ENCODE measurements at regions not wholly inside any gene's neighbourhood (a gene's known extent, or its start where the extent isn't known, plus 50 kb on each side); places are given as distances from the start of the nearest gene placed in this dataset.

- H3K9me3 Mint-ChIP-seq (ENCODE audit: unreplicated experiment): no peaks in the 10 kb centered on the region
These were observed 268.7 kb downstream of the TTC6 start for GRCh38 chr14:37864128-37864527.

GRCh38 chr14:37864861-37865718, 269.7 kb downstream of the TTC6 start:
- Histone ChIP-seq H3K9ac (ENCODE audit: low read length) (no peak overlapping the region), H3K79me2 (ENCODE audit: insufficient read depth, low read length) (no peaks in the 10 kb centered on the region), H3K27me3 (ENCODE audit: insufficient read depth, low read length) (no peaks in the 10 kb centered on the region), H4K20me1 (ENCODE audit: insufficient read depth, low read length) (no peaks in the 10 kb centered on the region), H3K4me1 (ENCODE audit: insufficient read depth, low read length) (no peaks in the 10 kb centered on the region), H3K27ac (ENCODE audit: low read depth, low read length) (no peak overlapping the region), H2AFZ (ENCODE audit: low read depth, low read length) (no peak overlapping the region), H3K4me3 (ENCODE audit: insufficient read depth, low read depth, low read length) (no peak overlapping the region), H3K9me3 (ENCODE audit: insufficient read depth, low read depth, low read length) (no peaks in the 10 kb centered on the region), H3K4me2 (ENCODE audit: low read length) (peak overlapping the region; percentile 5), H3K36me3 (ENCODE audit: insufficient read depth, low read length) (no peaks in the 10 kb centered on the region)
- Mint-ChIP-seq H3K9me3 (ENCODE audit: unreplicated experiment) (no peaks in the 10 kb centered on the region), H3K27ac (ENCODE audit: unreplicated experiment) (no peak overlapping the region), H3K4me1 (ENCODE audit: low read depth, unreplicated experiment) (peaks cover 15% of the 10 kb centered on the region), H3K4me3 (ENCODE audit: unreplicated experiment) (no peak overlapping the region), H3K36me3 (ENCODE audit: low read depth, unreplicated experiment) (no peaks in the 10 kb centered on the region), H3K27me3 (ENCODE audit: low read depth, unreplicated experiment) (peaks cover 5% of the 10 kb centered on the region)
- no peak for TF ChIP-seq EZH2 (IDR thresholded peaks at IDR 0.05; ENCODE audit: insufficient read depth, low read length)
- TF ChIP-seq, protein P1, sequence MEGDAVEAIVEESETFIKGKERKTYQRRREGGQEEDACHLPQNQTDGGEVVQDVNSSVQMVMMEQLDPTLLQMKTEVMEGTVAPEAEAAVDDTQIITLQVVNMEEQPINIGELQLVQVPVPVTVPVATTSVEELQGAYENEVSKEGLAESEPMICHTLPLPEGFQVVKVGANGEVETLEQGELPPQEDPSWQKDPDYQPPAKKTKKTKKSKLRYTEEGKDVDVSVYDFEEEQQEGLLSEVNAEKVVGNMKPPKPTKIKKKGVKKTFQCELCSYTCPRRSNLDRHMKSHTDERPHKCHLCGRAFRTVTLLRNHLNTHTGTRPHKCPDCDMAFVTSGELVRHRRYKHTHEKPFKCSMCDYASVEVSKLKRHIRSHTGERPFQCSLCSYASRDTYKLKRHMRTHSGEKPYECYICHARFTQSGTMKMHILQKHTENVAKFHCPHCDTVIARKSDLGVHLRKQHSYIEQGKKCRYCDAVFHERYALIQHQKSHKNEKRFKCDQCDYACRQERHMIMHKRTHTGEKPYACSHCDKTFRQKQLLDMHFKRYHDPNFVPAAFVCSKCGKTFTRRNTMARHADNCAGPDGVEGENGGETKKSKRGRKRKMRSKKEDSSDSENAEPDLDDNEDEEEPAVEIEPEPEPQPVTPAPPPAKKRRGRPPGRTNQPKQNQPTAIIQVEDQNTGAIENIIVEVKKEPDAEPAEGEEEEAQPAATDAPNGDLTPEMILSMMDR (IDR thresholded peaks at IDR 0.05; ENCODE audit: insufficient read depth, low read depth, low read length): no peak
- DNase-seq (ENCODE audit: low read depth) (peak; percentile 39), FAIRE-seq (no peak)

More at GRCh38 chr14:37864128-37864527, 268.7 kb downstream of the TTC6 start:
- no peak overlapping the region for H3K4me3 Mint-ChIP-seq (ENCODE audit: unreplicated experiment)
- Histone ChIP-seq H3K79me2 (ENCODE audit: insufficient read depth, low read length) (no peaks in the 10 kb centered on the region), H4K20me1 (ENCODE audit: insufficient read depth, low read length) (no peaks in the 10 kb centered on the region), H3K4me2 (ENCODE audit: low read length) (no peak overlapping the region), H3K4me3 (ENCODE audit: insufficient read depth, low read depth, low read length) (no peak overlapping the region), H3K9me3 (ENCODE audit: insufficient read depth, low read depth, low read length) (no peaks in the 10 kb centered on the region), H3K27ac (ENCODE audit: low read depth, low read length) (no peak overlapping the region), H3K36me3 (ENCODE audit: insufficient read depth, low read length) (no peaks in the 10 kb centered on the region), H2AFZ (ENCODE audit: low read depth, low read length) (no peak overlapping the region), H3K27me3 (ENCODE audit: insufficient read depth, low read length) (no peaks in the 10 kb centered on the region), H3K4me1 (ENCODE audit: insufficient read depth, low read length) (no peaks in the 10 kb centered on the region), H3K9ac (ENCODE audit: low read length) (no peak overlapping the region)
- peaks cover 15% of the 10 kb centered on the region for H3K4me1 Mint-ChIP-seq (ENCODE audit: low read depth, unreplicated experiment)
- FAIRE-seq (no peak), DNase-seq (ENCODE audit: low read depth) (no peak)
- no peak overlapping the region for H3K27ac Mint-ChIP-seq (ENCODE audit: unreplicated experiment)
- peaks cover 5% of the 10 kb centered on the region for H3K27me3 Mint-ChIP-seq (ENCODE audit: low read depth, unreplicated experiment)
- H3K36me3 Mint-ChIP-seq (ENCODE audit: low read depth, unreplicated experiment): no peaks in the 10 kb centered on the region
- TF ChIP-seq EZH2 (IDR thresholded peaks at IDR 0.05; ENCODE audit: insufficient read depth, low read length): no peak
- TF ChIP-seq, protein P1 (IDR thresholded peaks at IDR 0.05; ENCODE audit: insufficient read depth, low read depth, low read length): no peak

Data from astrocyte (in vitro differentiated cells and primary cell).